ENCODE measurements at regions not wholly inside any gene's neighbourhood (a gene's known extent, or its start where the extent isn't known, plus 50 kb on each side); places are given as distances from the start of the nearest gene placed in this dataset.

- no peak for TF ChIP-seq CTCF (IDR thresholded peaks at IDR 0.05; ENCODE audit: insufficient read depth, low read length, poor library complexity, severe bottlenecking)
- TF ChIP-seq EZH2phosphoT487 (conservative IDR thresholded peaks at IDR 0.05; ENCODE audit: low read length): no peak
Observed at GRCh38 chr5:165231821-165232508, 1726.5 kb downstream of the MAT2B start.

Measured in SU-DHL-6 (cell line).